Omental fat pad (tissue), 3 donors: ENCODE measurements at regions not wholly inside any gene's neighbourhood (a gene's known extent, or its start where the extent isn't known, plus 50 kb on each side); places are given as distances from the start of the nearest gene placed in this dataset.

Source experiments
- ATAC-seq: fragments of 150-250 bp; one replicate; pipeline ENCODE4 v1.9.1; 2016; ENCODE audit warnings: mild to moderate bottlenecking, moderate library complexity; ENCODE audit not compliant: low FRiP score
- DNase-seq: peaks from one replicate; pipeline ENCODE4 v3.0.0-alpha.2; 2019; ENCODE audit warnings: low spot score
- CTCF ChIP-seq, 3 donors: fragments of 450-650 bp; IDR thresholded peaks; one replicate each; pipeline ENCODE4 v1.5.1; 2016 to 2017; ENCODE audit warnings: antibody characterized with exemption in 3 of 3, mild to moderate bottlenecking in 3 of 3, moderate library complexity in 2 of 3

DNA sequence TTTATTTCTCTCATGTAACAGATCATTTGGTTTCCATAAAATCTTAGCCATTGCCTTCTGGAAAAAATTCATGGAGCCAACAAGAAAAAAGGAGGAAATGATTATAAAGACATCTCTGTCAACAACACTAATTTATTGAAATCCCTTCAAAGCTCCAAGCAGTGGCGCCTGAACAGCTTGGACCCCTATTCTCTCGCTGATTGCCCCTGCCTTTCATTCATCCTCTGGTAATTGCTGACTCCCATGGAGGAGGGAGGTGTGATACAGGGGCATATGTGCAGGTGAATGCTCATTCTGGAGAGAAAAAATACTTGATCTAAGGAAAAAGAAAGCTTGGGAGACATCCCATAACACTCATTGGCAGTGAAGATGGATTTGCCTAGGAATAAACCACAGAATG lies 345.5 kb downstream of the FGFR2 start:
- ATAC-seq: no peak
- no peak for TF ChIP-seq CTCF (IDR thresholded peaks at IDR 0.05)
- DNase-seq: no peak

GRCh38 chr10:121260377-121260776 lies 337.9 kb downstream of the FGFR2 start:
- no peak for TF ChIP-seq CTCF (IDR thresholded peaks at IDR 0.05)
- DNase-seq (no peak), ATAC-seq (no peak)

- ATAC-seq (no peak), DNase-seq (no peak)
- no peak for TF ChIP-seq CTCF (IDR thresholded peaks at IDR 0.05)
Measured at GRCh38 chr10:121261665-121262064, 336.6 kb downstream of the FGFR2 start.

GRCh38 chr10:121262774-121263430 lies 335.3 kb downstream of the FGFR2 start:
- no peak for TF ChIP-seq CTCF (IDR thresholded peaks at IDR 0.05)
- DNase-seq (no peak), ATAC-seq (no peak)

DNA sequence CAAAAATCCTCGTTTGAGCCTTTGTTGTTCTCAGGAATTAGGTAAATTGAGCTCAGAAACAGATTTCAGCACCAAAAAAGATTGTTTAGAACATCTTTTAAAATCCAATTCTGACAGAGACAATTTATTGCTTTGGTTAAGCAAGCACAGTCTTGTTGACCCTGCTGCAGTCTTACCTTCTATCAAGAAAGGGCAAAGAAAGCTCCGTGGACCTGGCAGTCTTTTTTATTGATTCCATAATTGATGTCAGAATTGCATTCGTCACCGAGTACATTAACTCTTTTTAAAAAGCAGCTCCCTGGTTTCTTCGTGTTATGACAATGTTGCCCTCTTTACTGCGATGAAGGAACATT lies 334.8 kb downstream of the FGFR2 start:
- TF ChIP-seq CTCF (IDR thresholded peaks at IDR 0.05): no peak
- DNase-seq (no peak), ATAC-seq (no peak)

- no peak for TF ChIP-seq CTCF (IDR thresholded peaks at IDR 0.05)
- ATAC-seq (no peak), DNase-seq (no peak)
Measured at GRCh38 chr10:121265360-121266123, 332.7 kb downstream of the FGFR2 start.

GRCh38 chr10:121266370-121266769 lies 331.9 kb downstream of the FGFR2 start:
- ATAC-seq: no peak
- TF ChIP-seq CTCF (IDR thresholded peaks at IDR 0.05): no peak
- DNase-seq: no peak
